ENCODE measurements at regions not wholly inside any gene's neighbourhood (a gene's known extent, or its start where the extent isn't known, plus 50 kb on each side); places are given as distances from the start of the nearest gene placed in this dataset.

DNA sequence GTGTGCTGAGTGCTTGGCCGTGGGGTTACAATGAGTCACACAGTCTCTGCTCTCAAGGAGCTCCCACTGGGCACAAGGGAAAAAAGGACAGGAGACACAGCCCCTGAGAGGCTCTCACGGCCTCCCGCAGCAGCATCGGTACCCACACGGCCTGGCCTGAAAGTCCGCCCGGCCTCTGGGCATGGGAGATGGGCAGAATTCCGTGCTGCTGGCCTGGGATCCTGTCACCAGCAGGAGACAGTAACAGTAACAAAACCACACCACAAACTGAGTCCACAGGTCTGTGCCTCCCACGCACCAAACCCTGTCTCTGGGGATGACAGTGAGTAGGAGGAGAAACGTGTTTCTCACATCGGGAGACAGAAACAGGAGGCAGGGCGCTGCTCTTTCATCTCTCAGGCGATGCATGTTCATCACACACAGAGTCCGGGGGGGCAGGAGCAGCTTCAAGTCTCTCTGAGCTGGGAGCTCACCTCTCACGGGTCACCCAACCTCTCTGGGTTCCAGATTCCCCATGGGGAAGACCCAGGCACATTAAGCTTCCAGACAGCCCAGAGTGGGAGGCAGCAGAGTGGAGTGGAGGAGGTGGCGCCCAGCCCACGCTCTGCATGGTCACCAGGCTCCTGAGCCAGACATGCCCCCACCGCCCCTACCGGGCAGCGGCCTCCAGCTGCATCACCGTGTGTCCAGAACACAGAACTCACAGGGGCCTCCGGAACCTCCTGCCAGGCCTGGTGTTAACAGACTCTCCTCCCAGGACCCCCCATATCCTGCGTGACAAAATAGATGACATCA lies 124.7 kb upstream of the VSTM2B start:
- no peak for DNase-seq

DNA sequence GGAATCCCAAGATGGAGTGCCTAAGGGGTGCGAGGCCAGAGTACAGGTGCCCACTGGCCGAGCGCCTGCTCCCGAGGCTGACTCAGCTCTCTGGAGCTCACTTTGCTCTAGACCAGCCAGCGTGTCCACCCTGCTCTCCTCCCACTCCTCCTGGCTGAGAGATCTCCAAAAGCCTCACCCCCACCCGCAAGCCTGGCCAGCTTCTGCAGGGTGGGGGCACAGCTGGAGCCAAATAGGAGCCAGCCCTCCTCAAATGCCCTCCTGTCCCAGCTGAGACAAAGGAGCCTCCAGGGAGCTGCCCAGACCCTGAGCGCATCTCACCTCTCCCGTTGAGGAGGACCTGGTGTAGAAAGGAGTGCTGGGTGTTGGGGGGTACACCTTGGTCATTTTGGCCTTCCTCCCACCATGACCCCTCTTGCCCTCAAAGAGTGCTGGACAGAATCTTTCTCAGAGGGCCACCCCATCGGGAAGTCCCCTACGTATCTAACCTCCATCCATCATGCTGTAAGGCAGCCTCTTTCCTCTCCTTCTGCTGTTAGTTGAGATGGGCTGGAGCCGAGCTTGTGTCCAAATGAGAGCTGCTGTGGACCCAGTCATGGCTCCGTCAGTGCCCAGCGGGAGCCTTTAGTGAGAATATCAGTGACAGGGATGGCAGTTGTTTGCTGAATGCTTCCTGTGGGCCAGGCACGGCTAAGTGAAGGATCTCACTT lies 123.9 kb upstream of the VSTM2B start:
- no peak for DNase-seq

DNA sequence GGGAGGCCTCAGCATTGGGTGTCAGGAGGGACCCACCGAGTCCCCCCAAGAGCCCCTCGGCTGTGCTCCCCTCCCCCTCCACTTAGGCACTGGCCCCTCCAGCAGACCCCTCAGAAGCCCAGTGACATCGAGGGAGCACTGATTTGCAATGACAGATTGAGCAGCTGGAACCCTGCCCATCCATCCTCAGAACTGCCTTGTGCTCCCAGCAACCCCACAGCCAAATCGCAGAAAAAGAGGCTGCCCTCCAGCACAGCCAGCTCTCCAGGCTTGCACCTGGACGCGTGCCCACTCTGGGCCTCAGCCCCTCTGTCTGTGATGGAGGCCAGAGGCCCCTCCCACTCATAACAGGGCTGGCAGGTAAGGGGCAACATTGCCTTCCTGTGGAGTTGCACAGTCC lies 123.2 kb upstream of the VSTM2B start:
- no peak for DNase-seq

DNA sequence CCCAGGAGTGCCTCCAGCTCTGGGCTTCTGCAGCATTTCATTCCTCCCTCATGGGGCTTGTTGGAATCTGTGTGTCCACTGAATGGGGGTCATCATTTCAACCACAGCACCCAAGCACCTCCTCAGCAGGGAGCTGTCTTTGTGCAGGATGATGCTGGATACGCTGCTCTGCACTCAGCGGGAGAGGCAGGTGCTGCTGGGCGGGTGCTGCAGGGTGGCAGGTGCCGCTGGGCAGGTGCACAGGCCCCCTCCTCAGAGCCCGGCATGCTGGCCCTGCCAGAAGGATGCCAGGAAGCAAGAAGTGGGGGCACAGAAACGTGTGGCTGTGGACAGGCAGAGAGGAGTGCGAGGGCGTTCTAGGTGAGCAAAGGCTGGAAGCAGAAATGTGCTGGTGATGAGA lies 121.8 kb upstream of the VSTM2B start:
- DNase-seq = no peak

DNA sequence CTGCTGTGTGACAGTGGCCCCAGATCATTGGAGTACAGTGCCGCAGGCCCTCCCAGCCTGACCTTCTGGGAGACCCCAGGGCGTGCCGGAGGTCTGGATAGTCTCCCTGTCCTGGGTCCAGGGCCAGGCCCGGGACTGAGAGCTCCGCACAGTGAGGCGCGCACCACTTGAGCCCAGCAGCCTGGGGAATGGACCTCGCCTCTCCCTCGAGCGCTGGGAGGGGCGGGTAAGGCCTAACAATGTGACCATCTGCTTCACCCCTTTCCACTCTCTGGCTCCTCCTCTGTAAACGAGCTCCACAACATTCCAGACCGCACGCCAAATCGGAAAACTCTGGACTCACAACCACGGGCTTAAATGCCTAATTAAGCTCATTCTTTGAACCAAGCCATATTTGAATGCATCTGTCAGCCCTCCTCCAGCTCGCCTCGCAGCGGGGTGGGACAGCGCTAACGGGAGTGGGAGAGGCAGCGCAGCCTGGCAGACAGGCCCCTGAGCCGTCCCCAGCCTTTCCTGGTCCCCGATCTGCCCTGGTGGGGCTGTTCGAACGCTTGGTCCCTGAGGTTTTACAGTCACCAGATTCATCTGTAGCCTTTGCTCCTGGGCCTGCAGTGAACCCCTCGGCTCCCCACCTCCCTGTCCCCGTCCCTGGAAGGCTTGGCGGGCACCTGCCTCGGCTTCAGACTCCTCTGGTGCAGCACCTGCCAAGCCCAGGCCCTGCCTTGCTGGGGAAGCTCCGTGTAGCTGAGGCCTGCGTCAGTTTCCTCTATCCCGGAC lies 120.7 kb upstream of the VSTM2B start:
- DNase-seq = no peak

DNA sequence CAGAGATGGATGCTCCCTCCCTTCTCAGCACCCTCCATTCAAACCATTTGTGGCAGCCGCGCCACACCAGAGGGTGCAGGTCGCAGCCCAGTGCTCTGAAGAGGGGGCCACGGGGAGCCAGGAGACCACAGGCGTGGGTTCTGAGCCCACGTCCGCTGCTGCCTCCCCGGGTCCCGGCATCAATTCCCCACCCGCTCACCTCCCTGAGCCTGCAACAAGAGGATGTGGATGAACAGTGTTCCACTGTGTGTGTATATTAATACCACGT lies 120.1 kb upstream of the VSTM2B start:
- DNase-seq = no peak

DNA sequence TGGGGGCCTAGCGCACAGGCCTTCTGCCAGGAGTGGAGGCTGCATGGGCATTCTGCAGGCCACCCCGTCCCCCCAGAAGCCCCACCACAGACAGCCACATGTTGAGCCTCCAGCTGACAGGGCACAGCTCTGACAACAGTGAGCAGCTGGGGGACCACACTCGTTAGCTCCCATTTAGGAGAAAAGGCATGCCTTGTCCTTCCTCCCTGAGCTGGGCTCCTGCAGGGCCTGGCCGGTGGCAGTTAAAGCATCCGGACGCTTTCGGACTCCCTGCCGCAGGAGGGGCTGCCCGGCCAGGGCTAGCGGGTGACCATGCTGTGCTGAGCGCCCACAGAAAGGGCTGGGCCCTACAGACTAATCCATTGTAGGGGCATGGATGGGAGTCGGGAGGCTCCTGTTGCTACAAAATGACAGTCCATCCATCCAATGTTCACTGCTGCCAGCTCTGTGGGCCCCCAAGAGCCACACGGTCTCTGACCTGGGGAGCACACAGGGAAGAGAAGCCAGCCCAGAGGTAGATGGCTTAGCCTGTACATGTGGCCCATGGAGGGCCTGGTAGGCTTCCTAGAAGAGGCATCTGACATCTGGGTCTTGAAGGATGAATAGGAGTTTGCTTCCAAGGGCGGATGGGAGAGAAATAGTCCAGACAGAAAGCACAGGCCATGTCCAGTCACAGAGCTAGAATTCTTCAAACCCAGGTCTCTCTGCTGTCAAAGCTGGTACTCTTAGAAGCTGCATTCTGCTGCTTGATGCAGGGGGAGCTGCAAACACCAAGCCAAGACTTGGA lies 116.5 kb upstream of the VSTM2B start:
- no peak for DNase-seq

DNA sequence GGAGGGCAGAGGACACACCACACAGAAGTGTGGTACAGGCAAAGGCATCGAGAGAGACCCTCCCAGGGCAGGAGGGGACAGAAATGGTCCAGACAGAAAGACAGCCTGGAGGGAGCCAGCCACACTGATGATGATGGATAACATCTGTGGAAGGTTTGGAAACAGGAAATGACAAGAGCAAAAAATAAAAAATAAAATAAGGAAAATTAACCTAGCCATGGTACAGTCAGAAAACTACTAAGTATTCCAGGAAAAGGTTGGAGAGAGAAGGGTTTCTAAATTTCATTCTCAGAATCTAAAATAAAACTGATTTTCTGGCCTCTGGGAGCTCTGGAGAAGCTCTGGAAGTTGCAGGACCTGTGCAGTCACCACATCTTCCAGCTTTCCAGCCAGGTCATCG lies 115.2 kb upstream of the VSTM2B start:
- no peak for DNase-seq

DNA sequence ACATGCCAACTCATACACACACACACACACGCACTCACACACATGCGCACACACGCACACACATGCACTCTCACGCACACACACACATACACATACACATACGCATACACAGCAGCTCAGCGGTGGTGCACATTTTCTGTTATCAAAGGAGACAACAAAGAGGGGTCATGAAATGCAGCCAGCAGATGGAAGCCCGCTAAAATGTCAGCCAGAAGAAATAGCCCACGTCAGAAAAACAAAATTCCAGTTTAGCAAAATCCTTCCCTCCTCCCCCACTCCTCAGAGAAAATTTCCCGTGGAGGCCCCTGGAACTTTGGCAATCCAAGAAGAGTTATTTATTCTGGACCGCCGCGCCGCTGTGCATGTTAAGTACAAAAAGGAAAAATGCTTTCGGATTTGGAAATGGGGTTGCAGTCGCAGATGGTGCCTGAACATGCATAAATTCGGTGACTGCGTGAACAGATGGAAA lies 114.6 kb upstream of the VSTM2B start:
- DNase-seq = no peak

DNA sequence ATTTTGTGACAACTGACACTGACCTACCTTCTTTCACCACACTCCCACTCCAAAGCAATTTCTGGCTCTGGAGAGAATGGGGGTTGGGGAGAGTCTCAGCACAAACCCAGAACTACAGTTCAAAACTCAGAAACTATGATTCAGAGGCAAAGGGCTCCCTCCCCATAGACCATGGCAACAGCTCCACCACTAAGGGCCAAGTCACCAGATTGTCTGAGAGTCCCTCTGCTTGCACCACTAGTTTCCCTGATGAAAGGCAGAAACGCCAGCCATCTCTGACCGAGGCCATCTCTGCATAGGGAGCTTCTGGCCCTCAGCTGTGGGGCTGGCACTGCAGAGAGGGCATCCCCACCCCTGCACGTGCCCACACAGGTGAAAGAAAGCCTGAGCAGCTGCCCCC lies 112.4 kb upstream of the VSTM2B start:
- DNase-seq = no peak

DNA sequence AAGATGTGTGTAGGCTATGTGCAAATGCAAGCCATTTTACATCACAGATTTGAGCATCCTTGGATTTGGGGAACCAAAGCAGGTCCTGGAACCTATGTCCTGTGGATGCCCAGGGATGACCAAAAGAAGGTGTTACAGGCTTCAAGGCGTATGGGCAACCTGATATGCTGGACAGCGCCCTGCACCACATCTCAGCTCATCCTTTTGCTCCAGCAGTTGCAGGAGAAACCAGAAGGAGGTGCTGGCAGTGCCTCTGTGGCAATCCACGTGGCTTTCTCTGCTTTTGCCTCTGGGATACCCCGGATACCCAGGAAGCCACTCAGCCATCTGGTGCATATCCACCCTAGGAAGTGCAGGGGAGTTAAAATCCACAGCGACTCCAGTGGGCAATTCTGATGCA lies 110.3 kb upstream of the VSTM2B start:
- DNase-seq = no peak

DNA sequence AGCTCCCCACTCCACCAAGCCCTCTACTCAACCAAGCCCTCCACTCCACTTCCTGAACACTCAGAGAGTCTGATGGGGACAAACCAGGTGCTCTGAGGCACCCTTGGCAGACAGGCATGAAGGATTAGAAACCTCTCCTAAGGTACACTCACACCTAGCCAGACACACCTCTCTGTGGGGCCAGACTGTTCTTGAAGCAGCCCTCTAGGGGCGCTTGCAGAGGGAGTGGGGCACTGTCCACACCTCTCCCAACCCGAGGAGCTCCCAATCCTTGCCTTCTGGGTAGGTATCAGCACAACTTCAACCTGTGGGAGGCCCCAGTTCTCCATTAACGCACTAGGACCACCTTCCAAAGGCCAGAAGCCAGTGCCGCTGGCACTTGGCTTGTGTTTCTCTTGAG lies 108.7 kb upstream of the VSTM2B start:
- DNase-seq = no peak

DNA sequence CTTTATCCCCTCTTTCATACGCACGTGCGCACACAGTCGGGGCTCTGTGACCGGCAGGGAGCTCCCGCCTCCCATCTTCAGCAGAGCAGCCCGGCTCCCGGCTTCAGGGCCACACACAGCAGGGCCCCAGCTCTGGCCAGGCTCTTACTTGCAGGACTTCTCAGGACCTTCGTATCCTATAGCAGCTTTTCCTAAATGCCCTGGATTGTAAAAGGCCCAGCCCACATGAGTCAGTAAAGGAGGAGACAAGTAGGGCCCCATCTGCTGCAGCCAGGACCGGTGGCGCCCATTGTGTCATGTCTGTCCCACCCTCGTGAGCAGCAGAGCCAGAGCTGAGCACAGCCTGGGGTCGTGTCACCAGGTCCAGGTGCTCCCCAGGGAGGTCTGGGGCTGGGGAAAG lies 107.6 kb upstream of the VSTM2B start:
- no peak for DNase-seq

DNA sequence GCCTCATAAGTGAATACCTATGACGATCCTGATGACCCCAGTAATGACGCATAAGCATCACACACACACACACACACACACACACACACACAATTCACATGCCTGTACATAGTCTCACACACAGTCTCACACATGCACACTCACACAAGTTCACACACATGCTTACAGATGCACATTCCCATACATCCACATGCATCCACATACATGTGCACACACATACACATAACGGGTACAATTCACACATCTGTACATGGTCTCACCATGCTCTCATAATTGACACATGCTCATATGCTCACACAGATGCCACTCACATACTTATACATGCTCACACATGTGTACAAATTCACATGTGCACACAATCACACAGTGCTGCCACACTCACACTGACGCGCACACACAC lies 105.7 kb upstream of the VSTM2B start:
- DNase-seq = no peak

DNA sequence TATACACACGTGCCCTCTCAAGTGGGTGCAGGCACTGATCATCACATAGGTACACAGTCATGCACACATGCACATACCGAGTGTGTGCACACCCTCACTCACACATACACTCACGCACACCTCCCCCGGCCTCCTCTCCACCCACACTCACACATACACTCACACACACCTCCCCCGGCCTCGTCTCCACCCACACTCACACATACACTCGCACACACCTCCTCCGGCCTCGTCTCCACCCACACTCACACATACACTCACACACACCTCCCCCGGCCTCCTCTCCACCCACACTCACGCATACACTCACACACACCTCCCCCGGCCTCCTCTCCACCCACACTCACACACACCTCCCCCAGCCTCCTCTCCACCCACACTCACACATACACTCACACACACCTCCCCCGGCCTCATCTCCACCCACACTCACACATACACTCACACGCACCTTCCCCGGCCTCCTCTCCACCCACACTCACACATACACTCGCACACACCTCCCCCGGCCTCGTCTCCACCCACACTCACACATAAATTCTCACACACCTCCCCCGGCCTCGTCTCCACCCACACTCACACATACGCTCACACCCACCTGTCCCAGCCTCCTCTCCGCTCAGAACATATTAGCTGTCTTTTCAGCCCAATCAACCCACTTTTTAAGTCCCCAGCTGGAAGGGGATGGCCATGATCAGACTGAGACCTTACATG lies 105.2 kb upstream of the VSTM2B start:
- no peak for DNase-seq

DNA sequence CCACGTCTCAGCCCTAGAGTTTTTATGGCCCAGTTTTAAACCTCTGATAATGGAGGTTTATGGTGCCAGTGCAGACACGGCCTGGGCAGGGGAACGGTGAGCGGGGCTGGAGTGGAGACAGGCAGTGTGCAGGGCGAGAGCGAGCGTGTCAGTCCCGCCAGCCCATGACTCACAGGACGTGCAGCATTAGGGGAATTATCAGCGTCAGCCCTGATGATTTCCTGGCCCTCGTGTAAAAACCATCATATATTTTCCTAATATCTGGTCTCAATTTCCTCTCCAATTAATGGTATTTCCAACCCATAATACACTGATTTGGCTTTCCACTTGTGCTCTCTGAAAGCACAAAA lies 104.6 kb upstream of the VSTM2B start:
- DNase-seq = no peak

DNA sequence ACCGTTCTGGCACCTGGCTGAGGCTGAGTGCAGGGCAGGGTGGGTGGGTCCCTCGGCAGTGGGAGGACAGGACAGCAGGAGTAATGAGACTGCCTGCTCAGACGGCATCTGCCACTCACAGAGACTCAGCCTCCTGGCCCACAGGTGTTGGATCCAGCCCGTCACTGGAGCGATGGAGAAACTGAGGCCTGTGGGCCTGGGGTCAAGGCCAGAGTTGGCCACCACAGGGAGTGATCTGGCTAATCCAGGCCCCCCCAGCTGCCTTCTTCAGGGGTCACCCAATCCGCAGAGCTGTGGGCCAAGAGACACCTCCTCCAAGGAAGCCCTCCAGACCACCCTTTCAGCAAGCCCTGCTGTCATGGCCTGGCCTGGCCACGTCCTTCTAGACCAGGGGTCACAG lies 103.7 kb upstream of the VSTM2B start:
- DNase-seq = no peak

DNA sequence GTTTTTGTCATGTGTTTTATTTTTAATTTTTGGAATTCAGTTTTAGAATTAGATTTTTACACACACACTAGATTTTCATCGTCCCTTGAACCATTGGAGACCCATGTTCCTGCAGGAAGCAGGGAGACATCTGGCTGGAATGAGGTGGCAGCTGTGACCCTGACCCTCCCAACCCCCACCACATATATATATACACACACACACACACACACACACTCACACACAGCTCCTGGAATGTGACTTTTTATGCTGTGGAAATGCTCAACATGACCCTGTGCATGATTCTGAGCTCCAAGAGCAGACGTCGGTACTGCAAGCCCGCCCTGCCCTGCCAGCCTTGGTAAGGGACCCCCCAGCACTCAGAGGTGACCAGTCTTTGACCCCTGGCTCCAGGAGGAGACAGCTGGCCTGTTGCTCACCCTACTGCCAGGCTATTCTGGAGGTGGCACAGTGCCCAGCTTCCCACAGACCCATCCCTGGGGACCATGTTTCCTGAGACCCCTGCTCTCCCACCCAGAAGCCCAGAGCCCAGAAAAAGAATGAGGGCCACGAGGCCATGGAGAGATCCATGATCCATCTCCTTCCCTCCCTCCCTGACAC lies 103.2 kb upstream of the VSTM2B start:
- no peak for DNase-seq

DNA sequence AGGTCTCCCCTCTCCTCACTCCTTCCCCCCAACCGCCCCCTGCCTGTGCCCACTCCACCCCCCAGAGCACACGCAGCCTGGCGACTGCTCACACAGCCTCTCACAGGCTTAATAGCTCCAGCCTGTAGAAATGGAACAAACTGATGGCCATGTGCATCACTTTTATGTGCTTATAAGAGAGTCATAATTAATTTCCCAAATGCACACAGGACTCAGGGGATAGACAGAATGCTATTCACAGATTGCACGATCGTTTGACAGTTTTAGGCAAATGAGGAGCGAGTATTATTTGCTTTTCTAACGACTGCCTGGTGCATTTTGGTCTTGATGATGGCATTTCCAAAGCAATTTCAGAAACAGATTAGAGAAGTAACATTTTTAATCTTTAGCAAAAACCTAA lies 97.7 kb upstream of the VSTM2B start:
- no peak for DNase-seq

DNA sequence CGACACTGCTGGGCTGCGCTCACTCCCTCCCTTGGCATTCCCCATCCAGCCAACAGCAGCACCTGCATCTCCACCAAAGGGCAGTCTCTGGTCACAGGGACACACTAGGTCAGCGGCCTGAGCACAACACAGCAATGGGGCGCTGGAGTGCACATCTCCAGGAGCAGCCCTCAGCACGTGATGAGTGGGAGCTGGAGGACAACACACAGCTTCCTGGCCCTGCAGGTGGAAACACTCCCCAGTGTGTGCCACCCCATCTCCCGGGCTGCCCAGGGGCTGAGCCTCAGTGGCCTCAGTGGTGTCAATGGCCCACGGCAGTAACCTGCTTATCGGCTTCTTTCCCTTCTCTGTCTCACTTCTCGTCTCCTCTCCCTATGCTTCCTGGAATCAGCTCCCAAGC lies 96.8 kb upstream of the VSTM2B start:
- DNase-seq = no peak

DNA sequence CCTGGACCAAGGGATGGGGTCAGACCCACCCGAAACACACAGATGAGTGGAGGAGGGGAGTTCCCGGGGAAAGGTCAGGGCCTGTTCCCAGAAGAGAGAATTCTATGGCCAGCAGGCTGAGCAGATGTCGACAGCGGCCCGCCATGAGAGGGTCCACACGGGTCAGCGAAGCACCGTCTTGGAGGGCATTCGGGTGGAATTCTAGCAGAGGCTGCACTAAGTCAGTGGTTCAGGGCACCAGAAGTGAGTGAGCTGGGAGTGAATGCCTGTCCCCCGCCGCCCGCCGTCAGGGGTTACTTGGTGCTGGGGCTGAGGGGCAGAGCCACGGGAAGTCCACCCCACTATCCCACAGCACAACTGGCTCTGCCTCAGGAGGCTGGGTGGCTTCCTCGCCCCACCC lies 96.2 kb upstream of the VSTM2B start:
- no peak for DNase-seq

DNA sequence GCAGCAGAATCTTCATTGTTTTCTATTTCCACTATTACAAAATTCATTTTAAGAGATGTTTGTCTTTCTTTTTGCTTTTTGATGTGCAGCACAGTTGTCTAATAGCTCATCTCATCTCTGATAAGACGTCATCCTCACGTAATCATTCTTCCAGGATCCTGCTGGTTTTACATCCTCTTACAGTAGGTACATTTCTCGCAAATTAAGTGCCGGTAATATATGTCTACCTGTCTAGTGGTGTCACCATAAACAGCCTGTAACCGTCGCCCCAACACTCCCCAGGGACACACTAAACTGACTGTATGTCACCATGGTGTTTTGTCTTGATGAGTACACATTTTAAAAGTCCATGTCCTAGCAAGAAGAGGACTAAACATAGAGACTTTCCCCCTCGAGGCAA lies 94.5 kb upstream of the VSTM2B start:
- no peak for DNase-seq
